GM18507 (cell line): ENCODE measurements at regions not wholly inside any gene's neighbourhood (a gene's known extent, or its start where the extent isn't known, plus 50 kb on each side); places are given as distances from the start of the nearest gene placed in this dataset.
"Not testable (repeated sequence)": the region's sequence is repeated elsewhere in the genome, so short reads cannot be mapped to it uniquely, and the experiment has no call there.

Experiments
- DNase-seq: peaks from one replicate; pipeline ENCODE4 v3.0.0; 2011; ENCODE audit warnings: low read depth; ENCODE audit not compliant: insufficient read length; ENCODE audit errors: extremely low spot score
- FAIRE-seq: peaks from 2 replicates; lab custom pipeline; 2011; peaks lifted over from hg19 to GRCh38; lab: Jason Lieb, UNC

DNA sequence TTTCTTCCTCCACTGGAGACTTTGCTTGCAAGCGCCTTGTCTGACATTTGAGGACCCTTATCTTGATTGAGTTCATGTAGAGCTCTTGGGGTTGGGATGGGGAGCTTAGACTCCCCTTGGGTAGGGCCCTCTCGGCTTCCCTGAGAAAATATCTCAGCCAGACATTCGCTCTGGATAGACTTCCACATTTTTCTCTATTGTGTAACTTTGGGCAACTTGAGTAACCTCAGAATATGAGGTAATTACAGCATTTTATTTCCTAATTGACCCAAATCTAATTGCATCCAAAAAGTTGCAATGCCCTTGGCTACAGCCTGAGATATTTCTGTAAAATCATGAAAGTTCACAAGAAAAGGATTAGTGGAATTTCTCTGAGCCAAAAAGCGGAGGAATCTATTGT lies 102.8 kb upstream of the MXRA5 start:
- no peak for FAIRE-seq
- no peak for DNase-seq

DNA sequence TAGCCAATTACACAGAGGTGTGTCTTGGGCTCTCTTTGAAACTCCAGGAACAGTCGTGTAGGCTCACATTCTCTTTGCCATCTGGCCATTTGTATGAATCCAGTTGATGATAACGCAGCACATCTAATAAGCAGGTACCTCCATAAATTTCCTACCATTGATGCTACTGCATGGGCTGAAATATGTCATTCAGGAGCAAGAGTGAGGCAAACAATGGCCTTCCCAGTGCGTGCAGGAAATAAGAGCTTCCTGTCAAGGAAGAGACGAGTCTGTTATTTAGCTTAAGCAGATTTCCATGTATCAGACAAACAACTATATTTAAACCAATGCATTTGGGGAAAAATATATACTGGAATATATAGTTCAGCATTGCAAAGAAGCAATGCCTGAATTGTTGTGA lies 102.1 kb upstream of the MXRA5 start:
- FAIRE-seq, result no peak

GRCh38 chrX:3445806-3446490 lies 99.5 kb upstream of the MXRA5 start:
- DNase-seq (no peak), FAIRE-seq (no peak)

More for the DNA sequence above, 102.1 kb upstream of the MXRA5 start:
- no peak for DNase-seq

DNA sequence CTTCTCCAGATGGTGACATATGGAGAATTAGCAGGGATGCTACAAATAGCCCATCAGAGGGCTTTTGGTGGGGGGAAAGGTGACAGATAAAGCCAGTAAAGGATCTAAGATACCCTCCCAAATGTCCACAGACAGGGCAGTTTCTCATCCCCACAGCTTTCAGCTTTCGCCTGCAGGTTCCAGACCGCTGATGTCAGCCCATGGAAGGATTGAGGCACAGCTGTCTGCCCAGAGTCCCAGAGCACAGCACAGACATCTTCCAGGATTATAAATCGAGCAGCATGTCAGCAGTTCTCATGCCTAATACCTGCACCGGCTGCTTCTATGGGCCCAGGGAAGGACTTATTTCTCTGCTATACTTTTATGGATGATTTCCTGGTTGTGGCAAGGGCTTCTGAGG lies 96.7 kb upstream of the MXRA5 start:
- FAIRE-seq (no peak), DNase-seq (no peak)

DNA sequence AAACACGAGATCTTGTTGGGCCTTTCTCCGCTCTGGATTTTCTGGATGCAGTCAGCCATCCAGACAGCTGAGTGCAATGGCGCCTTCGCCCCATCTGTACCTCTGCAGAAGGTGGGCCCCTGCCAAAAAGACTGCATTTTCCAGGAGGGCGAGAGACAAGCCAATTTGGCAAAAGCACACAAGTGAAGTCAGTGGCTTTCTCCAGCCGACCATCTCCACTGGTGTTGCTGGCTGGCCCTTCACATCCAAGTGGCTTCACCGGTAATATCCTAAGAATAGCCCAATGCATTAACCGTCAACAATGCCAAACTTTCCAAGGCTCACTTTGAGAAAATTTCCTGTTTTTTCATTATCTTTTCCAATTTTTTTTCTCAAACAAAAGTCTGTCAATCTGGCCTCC lies 96.2 kb upstream of the MXRA5 start:
- FAIRE-seq (no peak), DNase-seq (no peak)

- no peak for FAIRE-seq
- no peak for DNase-seq
These were observed 94.5 kb upstream of the MXRA5 start for GRCh38 chrX:3440981-3441380.

GRCh38 chrX:3435916-3436315 lies 89.5 kb upstream of the MXRA5 start:
- not testable (repeated sequence) for DNase-seq

DNA sequence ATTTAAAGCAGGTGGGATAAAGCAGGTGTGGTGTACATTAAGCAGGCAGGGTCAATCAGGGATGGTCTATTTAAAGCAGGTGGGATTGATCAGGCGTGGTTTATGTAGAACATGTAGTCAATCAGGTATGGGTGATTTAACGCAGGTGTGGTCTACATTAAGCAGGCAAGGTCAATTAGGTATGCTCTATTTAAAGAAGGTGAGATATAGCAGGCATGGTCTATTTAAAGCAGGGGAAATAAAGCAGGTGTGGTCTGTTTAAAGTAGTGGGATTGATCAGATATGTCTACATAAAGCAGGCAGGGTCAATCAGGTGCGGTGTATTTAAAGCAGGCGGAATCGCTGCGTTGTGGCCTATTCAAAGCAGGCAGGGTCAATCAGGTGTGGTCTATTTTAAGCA lies 88.6 kb upstream of the MXRA5 start:
- FAIRE-seq (no peak), DNase-seq (no peak)

More at GRCh38 chrX:3435916-3436315, 89.5 kb upstream of the MXRA5 start:
- FAIRE-seq, result not testable (repeated sequence)

DNA sequence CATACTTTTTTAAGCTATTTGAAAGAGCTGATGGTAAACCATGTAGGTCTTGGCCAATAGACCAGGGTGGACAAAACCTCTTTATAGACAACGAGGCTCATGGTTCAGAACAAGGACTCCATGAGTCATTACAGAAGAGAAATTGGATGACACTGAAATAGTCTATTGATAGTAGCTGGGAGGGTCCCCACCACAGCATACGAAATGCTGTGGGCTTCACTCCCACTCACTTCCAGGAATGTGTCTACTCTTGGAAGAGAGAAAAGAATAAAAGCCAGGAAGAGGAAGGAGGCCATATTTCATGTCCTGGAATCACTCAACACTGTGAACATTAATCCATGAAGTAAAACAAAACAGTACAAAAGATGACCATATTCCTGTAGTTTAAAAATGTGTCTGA lies 82.3 kb upstream of the MXRA5 start:
- no peak for DNase-seq
- FAIRE-seq, result no peak

DNA sequence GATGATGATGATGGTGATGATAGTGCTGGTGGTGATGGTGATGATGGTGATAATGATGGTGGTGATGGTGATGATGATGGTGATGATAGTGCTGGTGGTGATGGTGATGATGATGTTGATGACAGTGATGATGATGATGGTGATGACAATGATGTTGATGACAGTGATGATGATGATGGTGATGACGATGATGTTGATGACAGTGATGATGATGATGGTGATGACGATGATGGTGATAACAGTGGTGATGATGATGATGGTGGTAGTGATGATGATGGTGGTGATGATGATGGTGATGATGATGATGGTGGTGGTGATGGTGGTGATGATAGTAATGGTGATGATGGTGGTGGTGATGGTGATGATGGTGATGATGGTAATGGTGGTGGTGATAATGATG lies 80.1 kb upstream of the MXRA5 start:
- DNase-seq (no peak), FAIRE-seq (no peak)

GRCh38 chrX:3425031-3425430 lies 78.6 kb upstream of the MXRA5 start:
- DNase-seq, result no peak

GRCh38 chrX:3420316-3420715 lies 73.9 kb upstream of the MXRA5 start:
- DNase-seq (no peak), FAIRE-seq (no peak)

More at GRCh38 chrX:3425031-3425430, 78.6 kb upstream of the MXRA5 start:
- FAIRE-seq, result no peak

GRCh38 chrX:3415011-3415410 lies 68.6 kb upstream of the MXRA5 start:
- FAIRE-seq (no peak), DNase-seq (no peak)

GRCh38 chrX:3411626-3412025 lies 65.2 kb upstream of the MXRA5 start:
- DNase-seq, FAIRE-seq: not testable (repeated sequence)

DNA sequence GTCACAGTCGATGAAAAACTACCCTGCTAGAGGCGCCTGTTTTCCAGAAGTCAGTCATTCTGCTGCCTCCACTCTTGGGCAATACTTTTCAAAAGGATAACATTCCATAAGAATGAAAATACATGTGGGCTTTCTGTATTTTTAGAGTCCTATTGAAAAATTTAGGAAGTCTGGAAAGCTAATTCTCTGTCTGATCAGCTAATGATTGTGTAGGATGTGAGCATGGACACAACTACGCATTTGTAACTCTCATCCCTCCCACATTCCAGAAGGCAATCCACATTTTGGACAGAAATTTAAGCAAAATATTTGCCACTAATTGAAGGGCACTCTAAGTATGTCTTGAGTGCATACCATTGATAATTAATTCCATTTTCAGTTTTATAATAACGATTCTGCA lies 63.5 kb upstream of the MXRA5 start:
- not testable (repeated sequence) for FAIRE-seq

DNA sequence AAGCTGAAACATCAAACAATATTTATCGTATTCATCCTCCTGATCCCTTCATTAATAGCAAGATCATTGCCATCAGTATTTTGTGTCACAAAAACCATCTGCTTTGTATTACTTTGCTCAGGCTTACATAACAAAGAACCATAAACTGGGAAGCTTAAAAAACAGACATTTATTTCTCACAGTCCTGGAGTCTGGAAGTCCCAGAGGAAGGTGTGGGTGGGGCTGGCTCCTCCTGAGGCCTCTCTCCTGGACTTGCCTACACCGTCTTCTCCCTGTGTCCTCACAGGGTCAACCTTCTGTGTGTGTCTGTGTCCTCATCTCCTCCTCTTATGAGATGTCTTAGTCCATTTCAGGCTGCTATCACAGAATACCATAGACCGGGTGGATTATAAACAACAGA lies 61.3 kb upstream of the MXRA5 start:
- FAIRE-seq (no peak), DNase-seq (no peak)

More for the DNA sequence above, 63.5 kb upstream of the MXRA5 start:
- not testable (repeated sequence) for DNase-seq

DNA sequence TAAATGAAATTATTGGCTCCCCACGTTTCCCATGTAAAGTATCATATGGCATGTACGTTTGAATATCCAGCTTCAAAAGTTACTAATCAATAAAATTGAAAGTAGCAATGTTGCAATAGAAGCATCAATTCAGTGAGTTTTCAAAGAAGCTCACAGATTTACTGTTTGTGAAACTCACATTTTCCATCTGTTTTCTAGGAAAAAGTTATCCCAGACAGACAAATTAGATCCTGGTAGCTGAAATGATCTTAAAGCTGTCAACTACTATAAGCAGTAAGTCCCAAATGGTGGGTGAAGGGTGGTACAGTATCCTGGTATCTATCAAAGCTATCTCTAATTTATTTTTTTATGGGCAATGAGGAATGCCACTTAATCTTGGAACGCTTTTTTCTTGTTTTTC lies 60.7 kb upstream of the MXRA5 start:
- no peak for FAIRE-seq
- DNase-seq, result no peak

- DNase-seq (no peak), FAIRE-seq (no peak)
These were observed 57.3 kb upstream of the MXRA5 start for GRCh38 chrX:3403748-3404147.
